Breast epithelium (tissue), 3 donors: ENCODE measurements at regions not wholly inside any gene's neighbourhood (a gene's known extent, or its start where the extent isn't known, plus 50 kb on each side); places are given as distances from the start of the nearest gene placed in this dataset.

Experiments
- POLR2AphosphoS5 ChIP-seq, 3 donors: sonication (generic); formaldehyde crosslinking; IDR thresholded peaks; one replicate each; pipeline ENCODE4 v1.6.1; 2017; ENCODE audit warnings: antibody characterized with exemption in 3 of 3
- TF ChIP-seq, protein P1 (sequence below), 3 donors: fragments of 450-650 bp; IDR thresholded peaks; one replicate each; pipeline ENCODE4 v1.5.1; 2016 to 2017; ENCODE audit warnings: antibody characterized with exemption in 3 of 3, mild to moderate bottlenecking in 3 of 3, moderate library complexity in 3 of 3

DNA sequence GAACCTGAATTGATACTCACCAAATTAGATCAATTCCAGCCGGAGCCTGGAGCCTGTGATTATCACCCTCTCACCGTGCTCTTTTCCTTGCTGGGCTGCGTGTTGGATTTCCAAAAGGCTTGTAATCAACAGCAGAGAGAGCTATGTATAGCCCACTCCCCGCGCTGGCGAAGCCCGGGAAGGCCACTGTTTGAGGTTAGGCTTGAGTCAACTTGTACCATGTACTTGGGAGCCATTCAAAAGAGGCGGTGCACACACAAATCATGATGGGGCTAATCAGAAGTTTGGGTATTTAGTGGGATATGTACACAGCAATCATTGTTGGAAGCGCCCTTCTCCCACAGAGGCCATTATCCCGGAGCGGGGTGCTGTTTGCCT lies 151.6 kb downstream of the GLI2 start:
- TF ChIP-seq, protein P1, sequence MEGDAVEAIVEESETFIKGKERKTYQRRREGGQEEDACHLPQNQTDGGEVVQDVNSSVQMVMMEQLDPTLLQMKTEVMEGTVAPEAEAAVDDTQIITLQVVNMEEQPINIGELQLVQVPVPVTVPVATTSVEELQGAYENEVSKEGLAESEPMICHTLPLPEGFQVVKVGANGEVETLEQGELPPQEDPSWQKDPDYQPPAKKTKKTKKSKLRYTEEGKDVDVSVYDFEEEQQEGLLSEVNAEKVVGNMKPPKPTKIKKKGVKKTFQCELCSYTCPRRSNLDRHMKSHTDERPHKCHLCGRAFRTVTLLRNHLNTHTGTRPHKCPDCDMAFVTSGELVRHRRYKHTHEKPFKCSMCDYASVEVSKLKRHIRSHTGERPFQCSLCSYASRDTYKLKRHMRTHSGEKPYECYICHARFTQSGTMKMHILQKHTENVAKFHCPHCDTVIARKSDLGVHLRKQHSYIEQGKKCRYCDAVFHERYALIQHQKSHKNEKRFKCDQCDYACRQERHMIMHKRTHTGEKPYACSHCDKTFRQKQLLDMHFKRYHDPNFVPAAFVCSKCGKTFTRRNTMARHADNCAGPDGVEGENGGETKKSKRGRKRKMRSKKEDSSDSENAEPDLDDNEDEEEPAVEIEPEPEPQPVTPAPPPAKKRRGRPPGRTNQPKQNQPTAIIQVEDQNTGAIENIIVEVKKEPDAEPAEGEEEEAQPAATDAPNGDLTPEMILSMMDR (IDR thresholded peaks at IDR 0.05), result no peak
- no peak for TF ChIP-seq POLR2AphosphoS5 (IDR thresholded peaks at IDR 0.05)
